Fibroblast of lung (primary cell): ENCODE measurements at regions not wholly inside any gene's neighbourhood (a gene's known extent, or its start where the extent isn't known, plus 50 kb on each side); places are given as distances from the start of the nearest gene placed in this dataset.

Experiments used
- EZH2 ChIP-seq: IDR thresholded peaks from 2 replicates; pipeline ENCODE4 v1.5.1; 2012; ENCODE audit warnings: low read length, control low read depth, mild to moderate bottlenecking; ENCODE audit errors: missing control alignments
- TF ChIP-seq, protein P1 (sequence below), 2 donors: IDR thresholded peaks in 1 of 2; conservative IDR thresholded peaks in 1 of 2; 1 replicate in 1 of 2; 2 replicates in 1 of 2; pipeline ENCODE4 v1.5.1; 2011 to 2012; ENCODE audit warnings: low read length in 2 of 2, control low read depth in 1 of 2, inconsistent platforms in 1 of 2, low read depth in 1 of 2, mild to moderate bottlenecking in 1 of 2

DNA sequence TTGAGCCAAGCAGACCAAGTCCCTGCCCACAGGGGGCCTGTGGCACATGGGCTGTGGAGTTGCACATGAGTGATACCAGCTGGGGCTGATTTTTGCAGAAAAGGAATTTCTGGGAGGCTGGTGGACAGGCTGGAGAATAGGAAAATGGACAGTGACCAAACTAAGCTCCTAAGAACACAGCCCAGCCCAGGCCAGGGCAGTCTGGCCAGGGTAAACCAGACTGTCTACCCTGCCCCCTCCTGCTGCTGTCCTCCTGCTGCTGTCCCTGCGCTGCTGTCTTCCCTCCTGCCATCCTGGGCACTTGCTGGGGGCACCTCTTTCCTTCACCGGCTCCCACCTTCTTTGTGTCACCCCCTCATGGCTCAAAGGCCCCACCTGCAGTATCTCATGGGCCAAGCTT is 219.2 kb downstream of the ZIC5 start:
- TF ChIP-seq, protein P1, sequence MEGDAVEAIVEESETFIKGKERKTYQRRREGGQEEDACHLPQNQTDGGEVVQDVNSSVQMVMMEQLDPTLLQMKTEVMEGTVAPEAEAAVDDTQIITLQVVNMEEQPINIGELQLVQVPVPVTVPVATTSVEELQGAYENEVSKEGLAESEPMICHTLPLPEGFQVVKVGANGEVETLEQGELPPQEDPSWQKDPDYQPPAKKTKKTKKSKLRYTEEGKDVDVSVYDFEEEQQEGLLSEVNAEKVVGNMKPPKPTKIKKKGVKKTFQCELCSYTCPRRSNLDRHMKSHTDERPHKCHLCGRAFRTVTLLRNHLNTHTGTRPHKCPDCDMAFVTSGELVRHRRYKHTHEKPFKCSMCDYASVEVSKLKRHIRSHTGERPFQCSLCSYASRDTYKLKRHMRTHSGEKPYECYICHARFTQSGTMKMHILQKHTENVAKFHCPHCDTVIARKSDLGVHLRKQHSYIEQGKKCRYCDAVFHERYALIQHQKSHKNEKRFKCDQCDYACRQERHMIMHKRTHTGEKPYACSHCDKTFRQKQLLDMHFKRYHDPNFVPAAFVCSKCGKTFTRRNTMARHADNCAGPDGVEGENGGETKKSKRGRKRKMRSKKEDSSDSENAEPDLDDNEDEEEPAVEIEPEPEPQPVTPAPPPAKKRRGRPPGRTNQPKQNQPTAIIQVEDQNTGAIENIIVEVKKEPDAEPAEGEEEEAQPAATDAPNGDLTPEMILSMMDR (conservative IDR thresholded peaks at IDR 0.05 in 1 of 2, IDR thresholded peaks at IDR 0.05 in 1 of 2; ENCODE audit: low read depth in 1 of 2, low read length in 2 of 2), result no peak
- TF ChIP-seq EZH2, result no peak
